IMR-90 (cell line): ENCODE measurements at regions not wholly inside any gene's neighbourhood (a gene's known extent, or its start where the extent isn't known, plus 50 kb on each side); places are given as distances from the start of the nearest gene placed in this dataset.

ENCODE experiments used
- ATAC-seq: fragments of 200-7000 bp; cut with Tn5 transposase; 2 replicates; pipeline ENCODE4 v1.9.1; 2020; ENCODE audit warnings: low read depth, mild to moderate bottlenecking, moderate library complexity
- BruUV-seq: library from RNA; stranded (reverse); fragments of 400-500 nt; replicated peaks from 2 replicates; lab custom pipeline; 2021; lab: Mats Ljungman, UMichigan
- CTCF ChIA-PET: fragments of 300-600 bp; formaldehyde crosslinking; extraction: SDS; loops from one replicate; lab custom pipeline; 2021; ENCODE audit warnings: antibody characterized with exemption; lab: Yijun Ruan, JAX
- POLR2A ChIA-PET: fragments of 300-600 bp; sonication (Branson Sonifier 250); formaldehyde crosslinking; loops from one replicate; lab custom pipeline; 2022; ENCODE audit warnings: antibody characterized with exemption; ENCODE audit not compliant: unreplicated experiment; lab: Charles Lee
- DNase-seq: peaks from one replicate; pipeline ENCODE4 v3.0.0; 2013
- H2AFZ ChIP-seq: replicated peaks from 2 replicates; pipeline ENCODE3; 2013; ENCODE audit warnings: low read length, mild to moderate bottlenecking; ENCODE audit not compliant: poor library complexity
- H2AK5ac ChIP-seq: 2 replicates; pipeline ENCODE4 v1.6.1; 2013; ENCODE audit warnings: low read depth, low read length, inconsistent platforms
- H2AK9ac ChIP-seq: replicated peaks from 2 replicates; pipeline ENCODE3; 2013; ENCODE audit warnings: mild to moderate bottlenecking, low read depth, low read length, moderate library complexity; ENCODE audit not compliant: poor library complexity
- H2BK120ac ChIP-seq: 2 replicates; pipeline ENCODE4 v1.6.1; 2013; ENCODE audit warnings: low read depth, low read length, inconsistent platforms
- H2BK15ac ChIP-seq: 3 replicates; pipeline ENCODE4 v1.6.1; 2013; ENCODE audit warnings: low read depth, low read length, inconsistent platforms
- H2BK20ac ChIP-seq: 2 replicates; pipeline ENCODE4 v1.6.1; 2013; ENCODE audit warnings: low read depth, mild to moderate bottlenecking, inconsistent platforms, low read length, moderate library complexity
- H2BK5ac ChIP-seq: 2 replicates; pipeline ENCODE4 v1.6.1; 2013; ENCODE audit warnings: mild to moderate bottlenecking, low read depth, low read length, inconsistent platforms; ENCODE audit not compliant: poor library complexity, severe bottlenecking
- H3K14ac ChIP-seq: replicated peaks from 2 replicates; pipeline ENCODE4 v1.6.1; 2013; ENCODE audit warnings: low read depth, low read length, inconsistent platforms
- H3K18ac ChIP-seq: 2 replicates; pipeline ENCODE4 v1.6.1; 2013; ENCODE audit warnings: low read depth, low read length, control low read depth
- H3K23ac ChIP-seq: 2 replicates; pipeline ENCODE4 v1.6.1; 2013; ENCODE audit warnings: low read depth, low read length, inconsistent platforms
- H3K27ac ChIP-seq: 2 replicates; pipeline ENCODE4 v1.5.1; 2013; ENCODE audit warnings: mild to moderate bottlenecking, control low read depth, low read length; ENCODE audit not compliant: insufficient read depth
- H3K27me3 ChIP-seq: 2 replicates; pipeline ENCODE4 v1.6.1; 2013; ENCODE audit warnings: low read length; ENCODE audit not compliant: control insufficient read depth, insufficient read depth
- H3K36me3 ChIP-seq: 2 replicates; pipeline ENCODE4 v1.6.1; 2013; ENCODE audit warnings: low read length, mixed read lengths; ENCODE audit not compliant: control insufficient read depth, insufficient read depth
- H3K4ac ChIP-seq: 2 replicates; pipeline ENCODE4 v1.6.1; 2013; ENCODE audit warnings: low read depth, low read length, inconsistent platforms
- H3K4me1 ChIP-seq: 2 replicates; pipeline ENCODE4 v1.6.1; 2013; ENCODE audit warnings: low read length, mixed read lengths; ENCODE audit not compliant: control insufficient read depth, insufficient read depth
- H3K4me2 ChIP-seq: 2 replicates; pipeline ENCODE4 v1.6.1; 2013; ENCODE audit warnings: low read depth, mild to moderate bottlenecking, control low read depth, low read length, moderate library complexity
- H3K4me3 ChIP-seq: 2 replicates; pipeline ENCODE4 v1.5.1; 2013; ENCODE audit warnings: low read depth, mild to moderate bottlenecking, control low read depth, low read length, moderate library complexity; ENCODE audit not compliant: insufficient read depth
- H3K56ac ChIP-seq: 2 replicates; pipeline ENCODE4 v1.6.1; 2013; ENCODE audit warnings: low read length, inconsistent platforms; ENCODE audit not compliant: insufficient read depth; ENCODE audit errors: extremely low read depth
- H3K79me1 ChIP-seq, 2 experiments: 2 replicates each; pipeline ENCODE4 v1.6.1; 2013; ENCODE audit warnings: low read length in 2 of 2, inconsistent platforms in 1 of 2, low read depth in 1 of 2
- H3K9ac ChIP-seq: 2 replicates; pipeline ENCODE4 v1.6.1; 2013; ENCODE audit warnings: low read depth, low read length, control low read depth
- H3K9me1 ChIP-seq: 2 replicates; pipeline ENCODE4 v1.6.1; 2013; ENCODE audit warnings: low read length, inconsistent platforms; ENCODE audit not compliant: insufficient read depth
- H3K9me3 ChIP-seq: 2 replicates; pipeline ENCODE4 v1.6.1; 2013; ENCODE audit warnings: low read length; ENCODE audit not compliant: control insufficient read depth, insufficient read depth
- H4K20me1 ChIP-seq: 2 replicates; pipeline ENCODE4 v1.6.1; 2013; ENCODE audit warnings: low read length, inconsistent platforms; ENCODE audit not compliant: insufficient read depth
- H4K5ac ChIP-seq: 2 replicates; pipeline ENCODE4 v1.6.1; 2013; ENCODE audit warnings: mild to moderate bottlenecking, low read depth, low read length, control low read depth
- H4K8ac ChIP-seq, 2 experiments: 2 replicates each; pipeline ENCODE4 v1.6.1; 2013; ENCODE audit warnings: low read depth in 2 of 2, low read length in 2 of 2, control low read depth in 1 of 2, inconsistent platforms in 1 of 2
- H4K91ac ChIP-seq: 2 replicates; pipeline ENCODE4 v1.6.1; 2013; ENCODE audit warnings: low read depth, low read length, inconsistent platforms; ENCODE audit not compliant: insufficient read depth
- CHD1 ChIP-seq: IDR thresholded peaks from 2 replicates; pipeline ENCODE4 v1.6.1; 2012; ENCODE audit warnings: low read depth, low read length, improper control_type of control experiment
- MAFK ChIP-seq: IDR thresholded peaks from 2 replicates; pipeline ENCODE4 v1.6.1; 2012; ENCODE audit warnings: low read depth, low read length, improper control_type of control experiment
- MAZ ChIP-seq: IDR thresholded peaks from 2 replicates; pipeline ENCODE4 v1.6.1; 2012; ENCODE audit warnings: low read depth, mild to moderate bottlenecking, low read length, improper control_type of control experiment, moderate library complexity, borderline replicate concordance
- MXI1 ChIP-seq: IDR thresholded peaks from 2 replicates; pipeline ENCODE4 v1.6.1; 2012; ENCODE audit warnings: low read depth, mild to moderate bottlenecking, low read length, moderate library complexity, borderline replicate concordance
- POLR2A ChIP-seq: IDR thresholded peaks from 2 replicates; pipeline ENCODE4 v1.6.1; 2012; ENCODE audit warnings: mild to moderate bottlenecking, low read depth, low read length
- RFX5 ChIP-seq: IDR thresholded peaks from 2 replicates; pipeline ENCODE4 v1.8.0; 2012; ENCODE audit warnings: low read depth, mild to moderate bottlenecking, low read length, moderate library complexity
- SMC3 ChIP-seq: fragments of 150-350 bp; IDR thresholded peaks from 2 replicates; pipeline ENCODE4 v1.6.1; 2016; ENCODE audit warnings: low read depth, mild to moderate bottlenecking, antibody characterized with exemption, low read length, moderate library complexity
- WGBS, 2 experiments: methylation state at CpG; one replicate each; pipeline versions ENCODE4 v1.1.5 to v1.1.7; 2013; ENCODE audit warnings: missing lambda C conversion rate in 2 of 2; ENCODE audit not compliant: insufficient read length in 1 of 2; ENCODE audit errors: extremely low coverage in 2 of 2; 5-methylcytosine and 5-hydroxymethylcytosine counted together
- dilution Hi-C: fragments of 300-500 bp; cut with HindIII; formaldehyde crosslinking; loops from one replicate; pipeline ENCODE4 v1.14.3; 2018; ENCODE audit warnings: low sequenced_read_pairs; ENCODE audit not compliant: unreplicated experiment
- in situ Hi-C: fragments of 300-500 bp; cut with MboI; formaldehyde crosslinking; loops from 3 replicates; pipeline ENCODE4 v1.14.3; 2019; ENCODE audit warnings: low sequenced_read_pairs, inconsistent platforms, mixed read lengths
- intact Hi-C: fragments of 100-400 bp; cut with micrococcal nuclease; formaldehyde crosslinking; loops from 2 replicates; pipeline ENCODE4 v1.10.0; 2022
- TF ChIP-seq, protein P1 (sequence below): conservative IDR thresholded peaks from 2 replicates; pipeline ENCODE4 v1.5.1; 2012; ENCODE audit warnings: mild to moderate bottlenecking, low read depth, low read length, improper control_type of control experiment
- TF ChIP-seq, protein P2 (sequence below): fragments of 150-350 bp; IDR thresholded peaks from 2 replicates; pipeline ENCODE4 v1.6.1; 2016; ENCODE audit warnings: low read depth, mild to moderate bottlenecking, low read length, moderate library complexity, borderline replicate concordance

DNA sequence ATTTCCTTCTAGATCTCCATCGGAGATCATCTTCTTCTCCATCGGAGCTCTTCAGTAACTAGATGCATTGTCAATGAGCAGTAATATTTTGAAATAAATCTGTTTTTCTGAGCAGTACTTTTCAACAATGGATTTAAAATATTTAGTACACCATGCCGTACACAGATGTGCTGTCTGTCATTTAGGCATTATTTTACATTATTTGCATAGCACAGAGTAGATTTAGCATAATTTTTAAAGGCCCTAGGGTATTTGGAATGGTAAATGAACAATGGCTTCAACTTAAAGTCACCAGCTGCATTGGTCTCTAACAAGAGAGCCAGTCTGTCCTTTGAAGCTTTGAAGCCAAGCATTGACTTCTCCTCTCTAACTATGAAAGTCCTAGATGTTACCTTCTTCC, 95.4 kb upstream of the ANKFN1 start:
- ChIA-PET CTCF (no interaction called here), POLR2A (no interaction called here)
- H4K8ac ChIP-seq: no peak overlapping the region
- no peak overlapping the region for H2AFZ ChIP-seq
- no peak overlapping the region for H4K5ac ChIP-seq
- no peak overlapping the region for H2BK5ac ChIP-seq
- H3K9me3 ChIP-seq: no peaks in the 10 kb centered on the region
- DNase-seq (no peak), ATAC-seq (no peak)
- TF ChIP-seq SMC3: no peak
- TF ChIP-seq, protein P1, sequence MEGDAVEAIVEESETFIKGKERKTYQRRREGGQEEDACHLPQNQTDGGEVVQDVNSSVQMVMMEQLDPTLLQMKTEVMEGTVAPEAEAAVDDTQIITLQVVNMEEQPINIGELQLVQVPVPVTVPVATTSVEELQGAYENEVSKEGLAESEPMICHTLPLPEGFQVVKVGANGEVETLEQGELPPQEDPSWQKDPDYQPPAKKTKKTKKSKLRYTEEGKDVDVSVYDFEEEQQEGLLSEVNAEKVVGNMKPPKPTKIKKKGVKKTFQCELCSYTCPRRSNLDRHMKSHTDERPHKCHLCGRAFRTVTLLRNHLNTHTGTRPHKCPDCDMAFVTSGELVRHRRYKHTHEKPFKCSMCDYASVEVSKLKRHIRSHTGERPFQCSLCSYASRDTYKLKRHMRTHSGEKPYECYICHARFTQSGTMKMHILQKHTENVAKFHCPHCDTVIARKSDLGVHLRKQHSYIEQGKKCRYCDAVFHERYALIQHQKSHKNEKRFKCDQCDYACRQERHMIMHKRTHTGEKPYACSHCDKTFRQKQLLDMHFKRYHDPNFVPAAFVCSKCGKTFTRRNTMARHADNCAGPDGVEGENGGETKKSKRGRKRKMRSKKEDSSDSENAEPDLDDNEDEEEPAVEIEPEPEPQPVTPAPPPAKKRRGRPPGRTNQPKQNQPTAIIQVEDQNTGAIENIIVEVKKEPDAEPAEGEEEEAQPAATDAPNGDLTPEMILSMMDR: no peak
- TF ChIP-seq MAFK: no peak
- TF ChIP-seq MAZ: no peak
- TF ChIP-seq POLR2A: no peak
- TF ChIP-seq CHD1: no peak
- TF ChIP-seq RFX5: no peak
- TF ChIP-seq, protein P2, sequence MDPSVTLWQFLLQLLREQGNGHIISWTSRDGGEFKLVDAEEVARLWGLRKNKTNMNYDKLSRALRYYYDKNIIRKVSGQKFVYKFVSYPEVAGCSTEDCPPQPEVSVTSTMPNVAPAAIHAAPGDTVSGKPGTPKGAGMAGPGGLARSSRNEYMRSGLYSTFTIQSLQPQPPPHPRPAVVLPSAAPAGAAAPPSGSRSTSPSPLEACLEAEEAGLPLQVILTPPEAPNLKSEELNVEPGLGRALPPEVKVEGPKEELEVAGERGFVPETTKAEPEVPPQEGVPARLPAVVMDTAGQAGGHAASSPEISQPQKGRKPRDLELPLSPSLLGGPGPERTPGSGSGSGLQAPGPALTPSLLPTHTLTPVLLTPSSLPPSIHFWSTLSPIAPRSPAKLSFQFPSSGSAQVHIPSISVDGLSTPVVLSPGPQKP: no peak
- no peak for TF ChIP-seq MXI1
- H4K20me1 ChIP-seq: no peaks in the 10 kb centered on the region
- no peak overlapping the region for H3K4me2 ChIP-seq
- H3K9me1 ChIP-seq: no peaks in the 10 kb centered on the region
- H3K27me3 ChIP-seq: no peaks in the 10 kb centered on the region
- H3K27ac ChIP-seq: no peak overlapping the region
- dilution Hi-C loops (no loop called here), intact Hi-C loops (no loop called here), in situ Hi-C loops (no loop called here)
- H2BK15ac ChIP-seq: no peak overlapping the region
- no peak overlapping the region for H3K9ac ChIP-seq
- no peak overlapping the region for H2AK9ac ChIP-seq
- H3K56ac ChIP-seq: no peak overlapping the region
- no peak overlapping the region for H2BK20ac ChIP-seq
- H3K14ac ChIP-seq: no peak overlapping the region
- H2AK5ac ChIP-seq: no peak overlapping the region
- BruUV-seq: no TSS peak
- no peak overlapping the region for H4K91ac ChIP-seq
- no peak overlapping the region for H3K4ac ChIP-seq
- WGBS, 2 experiments: no CpG with 5 or more reads among the region's 3 CpGs
- no peak overlapping the region for H3K4me3 ChIP-seq
- H2BK120ac ChIP-seq: no peak overlapping the region
- no peaks in the 10 kb centered on the region for H3K79me1 ChIP-seq
- no peaks in the 10 kb centered on the region for H3K4me1 ChIP-seq
- no peaks in the 10 kb centered on the region for H3K36me3 ChIP-seq
- H3K23ac ChIP-seq: no peak overlapping the region
- H3K18ac ChIP-seq: no peak overlapping the region
